Cardiac fibroblast (primary cell): ENCODE measurements at regions not wholly inside any gene's neighbourhood (a gene's known extent, or its start where the extent isn't known, plus 50 kb on each side); places are given as distances from the start of the nearest gene placed in this dataset.

Experiments
- DNase-seq, 2 donors: peaks; one replicate each; pipeline versions ENCODE4 v3.0.0 to v3.0.0-alpha.2; 2010; ENCODE audit warnings: low read depth in 2 of 2
- H3K4me3 ChIP-seq, 2 donors: replicated peaks in 1 of 2; 1 replicate in 1 of 2; 2 replicates in 1 of 2; pipeline ENCODE4 v1.5.1; 2011; ENCODE audit warnings: low read depth in 2 of 2, low read length in 2 of 2, mild to moderate bottlenecking in 2 of 2, moderate library complexity in 1 of 2
- CTCF ChIP-seq: IDR thresholded peaks from one replicate; pipeline ENCODE4 v1.5.1; 2011; ENCODE audit warnings: low read depth, mild to moderate bottlenecking, low read length, inconsistent platforms

- no peak for TF ChIP-seq CTCF
- H3K4me3 ChIP-seq, result no peak overlapping the region
- DNase-seq, result no peak
Measured at GRCh38 chr5:124309241-124309980, 437.0 kb downstream of the ZNF608 start.

- H3K4me3 ChIP-seq, result no peak overlapping the region
- TF ChIP-seq CTCF, result no peak
- DNase-seq, result no peak
Measured at GRCh38 chr5:124303366-124303765, 443.1 kb downstream of the ZNF608 start.

GRCh38 chr5:124302533-124302932 is 443.9 kb downstream of the ZNF608 start:
- TF ChIP-seq CTCF, result no peak
- peak in 1 of 2 donors; percentile 31 for DNase-seq
- H3K4me3 ChIP-seq, result no peak overlapping the region

GRCh38 chr5:124301850-124302249 is 444.6 kb downstream of the ZNF608 start:
- no peak for TF ChIP-seq CTCF
- H3K4me3 ChIP-seq, result no peak overlapping the region
- DNase-seq, result peak; percentile 33 to 47

GRCh38 chr5:124300815-124301621 is 445.4 kb downstream of the ZNF608 start:
- no peak for DNase-seq
- no peak overlapping the region for H3K4me3 ChIP-seq
- no peak for TF ChIP-seq CTCF

GRCh38 chr5:124297826-124298225 is 448.6 kb downstream of the ZNF608 start:
- H3K4me3 ChIP-seq, result no peak overlapping the region
- DNase-seq, result no peak
- no peak for TF ChIP-seq CTCF
